Stimulated activated CD8-positive, alpha-beta memory T cell treated with anti-CD3 and anti-CD28 coated beads, Interleukin-12 subunit alpha, Interleukin-12 subunit beta, amount 100 ng/mL, for 4 hours (primary cell): ENCODE measurements at regions not wholly inside any gene's neighbourhood (a gene's known extent, or its start where the extent isn't known, plus 50 kb on each side); places are given as distances from the start of the nearest gene placed in this dataset.
"Not testable (repeated sequence)": the region's sequence is repeated elsewhere in the genome, so short reads cannot be mapped to it uniquely, and the experiment has no call there.

Source experiments
- DNase-seq: peaks from one replicate; pipeline ENCODE4 v3.0.0-alpha.2; 2020; ENCODE audit warnings: low read depth

- DNase-seq: no peak
These were observed 657.4 kb downstream of the SPRY1 start for GRCh38 chr4:124053872-124054538.

GRCh38 chr4:124055336-124055735, 657.2 kb downstream of the ANKRD50 start:
- no peak for DNase-seq

- no peak for DNase-seq
These were observed 656.6 kb downstream of the ANKRD50 start for GRCh38 chr4:124055896-124056295.

- DNase-seq: no peak
These were observed 652.1 kb downstream of the ANKRD50 start for GRCh38 chr4:124060261-124060918.

GRCh38 chr4:124061413-124061812, 651.1 kb downstream of the ANKRD50 start:
- no peak for DNase-seq

- DNase-seq: no peak
These were observed 647.1 kb downstream of the ANKRD50 start for GRCh38 chr4:124065422-124065821.

- no peak for DNase-seq
These were observed 646.6 kb downstream of the ANKRD50 start for GRCh38 chr4:124065936-124066335.

GRCh38 chr4:124066595-124066994, 645.9 kb downstream of the ANKRD50 start:
- no peak for DNase-seq

- DNase-seq: no peak
These were observed 645.5 kb downstream of the ANKRD50 start for GRCh38 chr4:124067046-124067445.

GRCh38 chr4:124070688-124071484, 641.6 kb downstream of the ANKRD50 start:
- DNase-seq: no peak

- DNase-seq: not testable (repeated sequence)
These were observed 637.3 kb downstream of the ANKRD50 start for GRCh38 chr4:124075276-124075675.

- no peak for DNase-seq
These were observed 633.3 kb downstream of the ANKRD50 start for GRCh38 chr4:124079174-124079780.

- no peak for DNase-seq
These were observed 628.8 kb downstream of the ANKRD50 start for GRCh38 chr4:124083711-124084110.

GRCh38 chr4:124085561-124086180, 626.9 kb downstream of the ANKRD50 start:
- DNase-seq: no peak

- DNase-seq: no peak
These were observed 622.5 kb downstream of the ANKRD50 start for GRCh38 chr4:124090021-124090420.

- no peak for DNase-seq
These were observed 620.4 kb downstream of the ANKRD50 start for GRCh38 chr4:124092101-124092500.

- DNase-seq: no peak
These were observed 620.0 kb downstream of the ANKRD50 start for GRCh38 chr4:124092541-124092984.

- no peak for DNase-seq
These were observed 616.9 kb downstream of the ANKRD50 start for GRCh38 chr4:124095621-124096020.

- no peak for DNase-seq
These were observed 616.2 kb downstream of the ANKRD50 start for GRCh38 chr4:124096290-124096689.

- no peak for DNase-seq
These were observed 615.1 kb downstream of the ANKRD50 start for GRCh38 chr4:124097447-124097846.

GRCh38 chr4:124104101-124104500, 608.4 kb downstream of the ANKRD50 start:
- no peak for DNase-seq

GRCh38 chr4:124104628-124105027, 607.9 kb downstream of the ANKRD50 start:
- DNase-seq: no peak
